Stimulated activated CD8-positive, alpha-beta memory T cell treated with anti-CD3 and anti-CD28 coated beads, Interleukin-2, amount 100 ng/mL, for 1 hour (primary cell): ENCODE measurements at regions not wholly inside any gene's neighbourhood (a gene's known extent, or its start where the extent isn't known, plus 50 kb on each side); places are given as distances from the start of the nearest gene placed in this dataset.

ENCODE experiments used
- DNase-seq, 2 donors: peaks; one replicate each; pipeline ENCODE4 v3.0.0-alpha.2; 2020; ENCODE audit warnings: low read depth in 2 of 2

- DNase-seq: no peak
These were observed 208.0 kb downstream of the SPRY2 start for GRCh38 chr13:80132741-80133601.

- DNase-seq: no peak
These were observed 209.7 kb downstream of the SPRY2 start for GRCh38 chr13:80131204-80131603.

- DNase-seq: no peak
These were observed 214.4 kb downstream of the SPRY2 start for GRCh38 chr13:80126389-80127068.

GRCh38 chr13:80123945-80124344, 217.0 kb downstream of the SPRY2 start:
- no peak for DNase-seq

GRCh38 chr13:80121038-80121437, 219.9 kb downstream of the SPRY2 start:
- DNase-seq: no peak

GRCh38 chr13:80118506-80118905, 222.4 kb downstream of the SPRY2 start:
- no peak for DNase-seq

GRCh38 chr13:80118099-80118498, 222.8 kb downstream of the SPRY2 start:
- no peak for DNase-seq

GRCh38 chr13:80117515-80117914, 223.4 kb downstream of the SPRY2 start:
- no peak for DNase-seq

GRCh38 chr13:80116107-80116506, 224.8 kb downstream of the SPRY2 start:
- DNase-seq: no peak

GRCh38 chr13:80115616-80116015, 225.3 kb downstream of the SPRY2 start:
- DNase-seq: no peak

- no peak for DNase-seq
These were observed 227.0 kb downstream of the SPRY2 start for GRCh38 chr13:80113714-80114454.

GRCh38 chr13:80109303-80109702, 231.6 kb downstream of the SPRY2 start:
- no peak for DNase-seq

- no peak for DNase-seq
These were observed 235.6 kb downstream of the SPRY2 start for GRCh38 chr13:80105350-80105749.

- no peak for DNase-seq
These were observed 239.9 kb downstream of the SPRY2 start for GRCh38 chr13:80101040-80101439.

GRCh38 chr13:80100636-80101035, 240.3 kb downstream of the SPRY2 start:
- DNase-seq: no peak

- no peak for DNase-seq
These were observed 243.4 kb downstream of the SPRY2 start for GRCh38 chr13:80097561-80097960.

GRCh38 chr13:80096383-80096782, 244.5 kb downstream of the SPRY2 start:
- DNase-seq: no peak

GRCh38 chr13:80094526-80094925, 246.4 kb downstream of the SPRY2 start:
- DNase-seq: no peak

GRCh38 chr13:80093888-80094287, 247.0 kb downstream of the SPRY2 start:
- no peak for DNase-seq

GRCh38 chr13:80086304-80086721, 254.6 kb downstream of the SPRY2 start:
- no peak for DNase-seq

- DNase-seq: no peak
These were observed 256.9 kb downstream of the SPRY2 start for GRCh38 chr13:80083853-80084676.
